Fibroblast of skin of left biceps (primary cell): ENCODE measurements at regions not wholly inside any gene's neighbourhood (a gene's known extent, or its start where the extent isn't known, plus 50 kb on each side); places are given as distances from the start of the nearest gene placed in this dataset.
"Not testable (repeated sequence)": the region's sequence is repeated elsewhere in the genome, so short reads cannot be mapped to it uniquely, and the experiment has no call there.

Experiments used
- DNase-seq, 2 experiments: peaks; one replicate each; pipeline ENCODE4 v3.0.0-alpha.2; 2013; ENCODE audit warnings: low read depth in 2 of 2

GRCh38 chr1:25171013-25171412, 61.3 kb downstream of the SYF2 start:
- not testable (repeated sequence) for DNase-seq

- DNase-seq, result no peak
These were observed 61.9 kb downstream of the SYF2 start for GRCh38 chr1:25170439-25170838.

GRCh38 chr1:25169610-25170009, 62.7 kb downstream of the SYF2 start:
- no peak for DNase-seq

GRCh38 chr1:25169168-25169567, 63.1 kb downstream of the SYF2 start:
- DNase-seq, result no peak

- DNase-seq, result no peak
These were observed 63.9 kb downstream of the SYF2 start for GRCh38 chr1:25168193-25169071.

GRCh38 chr1:25167269-25168192, 64.8 kb downstream of the SYF2 start:
- no peak for DNase-seq

GRCh38 chr1:25166847-25167246, 65.5 kb downstream of the SYF2 start:
- no peak for DNase-seq

GRCh38 chr1:25163986-25164385, 68.3 kb downstream of the SYF2 start:
- DNase-seq, result no peak

GRCh38 chr1:25161981-25162380, 70.3 kb downstream of the SYF2 start:
- DNase-seq, result peak; percentile 64 to 70

GRCh38 chr1:25157846-25158245, 74.5 kb downstream of the SYF2 start:
- no peak for DNase-seq

- no peak for DNase-seq
These were observed 81.3 kb downstream of the SYF2 start for GRCh38 chr1:25150985-25151495.

GRCh38 chr1:25148673-25149300, 83.5 kb downstream of the SYF2 start:
- DNase-seq, result no peak

GRCh38 chr1:25146451-25146855, 85.8 kb downstream of the SYF2 start:
- DNase-seq, result no peak

- no peak for DNase-seq
These were observed 86.4 kb downstream of the SYF2 start for GRCh38 chr1:25145775-25146393.

GRCh38 chr1:25140073-25140797, 92.1 kb downstream of the SYF2 start:
- no peak for DNase-seq

GRCh38 chr1:25137521-25138395, 94.5 kb downstream of the SYF2 start:
- no peak for DNase-seq

GRCh38 chr1:25137106-25137505, 95.2 kb downstream of the SYF2 start:
- no peak for DNase-seq

GRCh38 chr1:25135909-25136308, 96.4 kb downstream of the SYF2 start:
- DNase-seq, result no peak

GRCh38 chr1:25134801-25135461, 97.4 kb downstream of the SYF2 start:
- DNase-seq, result no peak
